Neural cell (in vitro differentiated cells): ENCODE measurements at regions not wholly inside any gene's neighbourhood (a gene's known extent, or its start where the extent isn't known, plus 50 kb on each side); places are given as distances from the start of the nearest gene placed in this dataset.

Experiments
- EP300 ChIP-seq: fragments of 450-650 bp; conservative IDR thresholded peaks from 2 replicates; pipeline ENCODE4 v1.6.1; 2014; ENCODE audit warnings: antibody characterized with exemption, mild to moderate bottlenecking, moderate library complexity; ENCODE audit not compliant: poor library complexity, severe bottlenecking
- EZH2 ChIP-seq: fragments of 200-600, 300-800 bp; shearing (Covaris generic), sonication (generic); IDR thresholded peaks from 2 replicates; pipeline ENCODE4 v1.6.1; 2014; ENCODE audit warnings: antibody characterized with exemption, low read length, borderline replicate concordance, mild to moderate bottlenecking; ENCODE audit not compliant: insufficient read depth, poor library complexity, severe bottlenecking
- MXI1 ChIP-seq: fragments of 450-650 bp; conservative IDR thresholded peaks from 2 replicates; pipeline ENCODE4 v1.6.1; 2014; ENCODE audit warnings: antibody characterized with exemption, mild to moderate bottlenecking; ENCODE audit not compliant: poor library complexity, severe bottlenecking
- POLR2AphosphoS5 ChIP-seq: IDR thresholded peaks from 2 replicates; pipeline ENCODE4 v1.6.1; 2012
- REST ChIP-seq: IDR thresholded peaks from 2 replicates; pipeline ENCODE4 v1.6.1; 2012; ENCODE audit warnings: borderline replicate concordance
- TAF1 ChIP-seq: IDR thresholded peaks from 2 replicates; pipeline ENCODE4 v1.6.1; 2012; ENCODE audit warnings: low read depth
- TF ChIP-seq, protein P1 (sequence below): fragments of 450-650 bp; IDR thresholded peaks from 2 replicates; pipeline ENCODE4 v1.5.1; 2014; ENCODE audit warnings: antibody characterized with exemption, mild to moderate bottlenecking, moderate library complexity; ENCODE audit not compliant: poor library complexity, severe bottlenecking

DNA sequence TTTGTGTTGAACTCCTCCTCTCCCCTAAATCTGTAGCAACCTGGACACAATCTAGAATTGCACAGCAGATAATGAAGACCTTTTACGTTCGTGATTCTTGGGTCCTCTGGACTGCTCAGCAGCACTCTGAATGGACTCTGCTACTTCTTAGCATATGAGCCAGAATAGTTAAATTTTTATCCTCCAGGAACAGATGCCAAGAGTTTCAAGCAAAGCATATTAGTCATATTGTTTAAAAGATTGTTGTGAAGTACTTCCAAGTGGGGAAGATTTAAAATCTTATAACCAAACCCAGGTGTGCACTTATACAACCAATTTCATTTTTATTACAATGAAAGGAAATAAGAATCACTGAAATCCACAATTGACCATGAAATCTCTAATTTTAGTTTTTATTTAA, 118.9 kb upstream of the EXOC2 start:
- TF ChIP-seq, protein P1, sequence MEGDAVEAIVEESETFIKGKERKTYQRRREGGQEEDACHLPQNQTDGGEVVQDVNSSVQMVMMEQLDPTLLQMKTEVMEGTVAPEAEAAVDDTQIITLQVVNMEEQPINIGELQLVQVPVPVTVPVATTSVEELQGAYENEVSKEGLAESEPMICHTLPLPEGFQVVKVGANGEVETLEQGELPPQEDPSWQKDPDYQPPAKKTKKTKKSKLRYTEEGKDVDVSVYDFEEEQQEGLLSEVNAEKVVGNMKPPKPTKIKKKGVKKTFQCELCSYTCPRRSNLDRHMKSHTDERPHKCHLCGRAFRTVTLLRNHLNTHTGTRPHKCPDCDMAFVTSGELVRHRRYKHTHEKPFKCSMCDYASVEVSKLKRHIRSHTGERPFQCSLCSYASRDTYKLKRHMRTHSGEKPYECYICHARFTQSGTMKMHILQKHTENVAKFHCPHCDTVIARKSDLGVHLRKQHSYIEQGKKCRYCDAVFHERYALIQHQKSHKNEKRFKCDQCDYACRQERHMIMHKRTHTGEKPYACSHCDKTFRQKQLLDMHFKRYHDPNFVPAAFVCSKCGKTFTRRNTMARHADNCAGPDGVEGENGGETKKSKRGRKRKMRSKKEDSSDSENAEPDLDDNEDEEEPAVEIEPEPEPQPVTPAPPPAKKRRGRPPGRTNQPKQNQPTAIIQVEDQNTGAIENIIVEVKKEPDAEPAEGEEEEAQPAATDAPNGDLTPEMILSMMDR: no peak
- TF ChIP-seq EZH2 (no peak), POLR2AphosphoS5 (no peak), MXI1 (no peak), REST (no peak), EP300 (no peak), TAF1 (no peak)
